ENCODE measurements at regions not wholly inside any gene's neighbourhood (a gene's known extent, or its start where the extent isn't known, plus 50 kb on each side); places are given as distances from the start of the nearest gene placed in this dataset.

DNA sequence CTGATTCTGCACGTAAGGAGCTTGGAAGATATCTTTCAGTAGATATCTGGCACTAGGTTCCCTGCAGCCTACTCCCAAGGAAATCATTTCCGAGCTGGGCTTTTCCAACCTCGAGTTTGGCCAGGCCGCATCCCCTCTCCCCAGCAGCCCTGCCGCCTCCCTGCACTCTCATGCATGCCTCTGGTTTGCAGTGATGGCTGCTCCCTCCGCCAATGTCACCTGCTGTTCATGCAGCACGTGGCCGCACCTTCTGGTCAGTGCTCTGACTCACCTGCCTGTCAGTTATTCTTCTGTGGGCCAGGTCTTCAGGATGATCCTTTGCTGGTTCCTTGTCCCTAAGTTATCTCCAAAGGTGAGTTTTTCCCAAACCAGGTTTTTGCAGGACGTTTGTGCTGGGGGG lies 50.6 kb upstream of the RASGEF1A start:
- Histone ChIP-seq H4K20me1 (ENCODE audit: low read depth) (no peaks in the 10 kb centered on the region), H3K27ac (no peak overlapping the region), H3K4me2 (no peak overlapping the region), H3K27me3 (no peaks in the 10 kb centered on the region), H3K4me1 (peaks cover 14% of the 10 kb centered on the region), H2AFZ (replicated peaks) (no peak overlapping the region), H3F3A (ENCODE audit: low read depth) (peaks cover 8% of the 10 kb centered on the region), H3K79me2 (ENCODE audit: low read depth) (no peaks in the 10 kb centered on the region), H3K36me3 (no peaks in the 10 kb centered on the region), H3K9ac (no peak overlapping the region), H3K9me3 (ENCODE audit: low read depth) (no peaks in the 10 kb centered on the region), H3K4me3 (no peak overlapping the region)
- no peak for DNase-seq (ENCODE audit: low spot score)
- Mint-ChIP-seq H3K4me3 (no peak overlapping the region), H3K27ac (no peak overlapping the region), H3K27me3 (ENCODE audit: insufficient read depth, low read depth) (peaks cover 6% of the 10 kb centered on the region), H3K9me3 (no peaks in the 10 kb centered on the region), H3K36me3 (no peaks in the 10 kb centered on the region), H3K4me1 (peaks cover 11% of the 10 kb centered on the region)
- TF ChIP-seq EZH2 (IDR thresholded peaks at IDR 0.05) (no peak), EZH2phosphoT487 (IDR thresholded peaks at IDR 0.05) (no peak)
- TF ChIP-seq, protein P1, sequence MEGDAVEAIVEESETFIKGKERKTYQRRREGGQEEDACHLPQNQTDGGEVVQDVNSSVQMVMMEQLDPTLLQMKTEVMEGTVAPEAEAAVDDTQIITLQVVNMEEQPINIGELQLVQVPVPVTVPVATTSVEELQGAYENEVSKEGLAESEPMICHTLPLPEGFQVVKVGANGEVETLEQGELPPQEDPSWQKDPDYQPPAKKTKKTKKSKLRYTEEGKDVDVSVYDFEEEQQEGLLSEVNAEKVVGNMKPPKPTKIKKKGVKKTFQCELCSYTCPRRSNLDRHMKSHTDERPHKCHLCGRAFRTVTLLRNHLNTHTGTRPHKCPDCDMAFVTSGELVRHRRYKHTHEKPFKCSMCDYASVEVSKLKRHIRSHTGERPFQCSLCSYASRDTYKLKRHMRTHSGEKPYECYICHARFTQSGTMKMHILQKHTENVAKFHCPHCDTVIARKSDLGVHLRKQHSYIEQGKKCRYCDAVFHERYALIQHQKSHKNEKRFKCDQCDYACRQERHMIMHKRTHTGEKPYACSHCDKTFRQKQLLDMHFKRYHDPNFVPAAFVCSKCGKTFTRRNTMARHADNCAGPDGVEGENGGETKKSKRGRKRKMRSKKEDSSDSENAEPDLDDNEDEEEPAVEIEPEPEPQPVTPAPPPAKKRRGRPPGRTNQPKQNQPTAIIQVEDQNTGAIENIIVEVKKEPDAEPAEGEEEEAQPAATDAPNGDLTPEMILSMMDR (IDR thresholded peaks at IDR 0.05): no peak

DNA sequence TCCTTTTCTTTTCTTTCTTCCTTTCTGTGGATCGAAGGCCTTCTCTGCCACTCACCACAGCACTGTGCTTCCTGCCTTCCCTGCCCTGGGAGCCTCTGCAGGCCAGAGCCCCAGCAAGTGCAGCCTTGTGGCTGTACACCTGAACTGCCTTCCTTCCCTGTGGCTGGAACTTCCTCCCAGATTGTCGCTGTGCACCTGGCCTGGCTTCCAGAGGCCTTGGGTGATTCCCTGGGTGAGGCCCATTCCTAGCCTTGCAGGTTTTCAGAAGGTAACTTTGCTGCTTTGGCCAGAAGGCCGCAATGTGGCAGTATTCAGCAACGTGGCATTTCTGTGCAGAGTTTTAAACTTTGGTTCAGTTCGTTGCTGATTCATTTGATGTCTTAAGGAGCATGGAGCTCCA lies 50.1 kb upstream of the RASGEF1A start:
- Histone ChIP-seq H3K9ac (no peak overlapping the region), H3K4me1 (peaks cover 12% of the 10 kb centered on the region), H3K27me3 (no peaks in the 10 kb centered on the region), H3K4me2 (no peak overlapping the region), H3K36me3 (no peaks in the 10 kb centered on the region), H3K79me2 (ENCODE audit: low read depth) (no peaks in the 10 kb centered on the region), H4K20me1 (ENCODE audit: low read depth) (no peaks in the 10 kb centered on the region), H3K4me3 (no peak overlapping the region), H3K9me3 (ENCODE audit: low read depth) (no peaks in the 10 kb centered on the region), H3K27ac (no peak overlapping the region), H3F3A (ENCODE audit: low read depth) (peaks cover 5% of the 10 kb centered on the region), H2AFZ (replicated peaks) (no peak overlapping the region)
- Mint-ChIP-seq H3K4me3 (no peak overlapping the region), H3K9me3 (no peaks in the 10 kb centered on the region), H3K27me3 (ENCODE audit: insufficient read depth, low read depth) (peaks cover 6% of the 10 kb centered on the region), H3K4me1 (peaks cover 10% of the 10 kb centered on the region), H3K36me3 (no peaks in the 10 kb centered on the region), H3K27ac (no peak overlapping the region)
- no peak for DNase-seq (ENCODE audit: low spot score)
- TF ChIP-seq EZH2phosphoT487 (IDR thresholded peaks at IDR 0.05): no peak
- TF ChIP-seq, protein P1 (IDR thresholded peaks at IDR 0.05): no peak
- no peak for TF ChIP-seq EZH2 (IDR thresholded peaks at IDR 0.05)

All from neural progenitor cell (in vitro differentiated cells).